Kidney epithelial cell (primary cell): ENCODE measurements at regions not wholly inside any gene's neighbourhood (a gene's known extent, or its start where the extent isn't known, plus 50 kb on each side); places are given as distances from the start of the nearest gene placed in this dataset.
"Not testable (repeated sequence)": the region's sequence is repeated elsewhere in the genome, so short reads cannot be mapped to it uniquely, and the experiment has no call there.

Experiments
- DNase-seq: peaks from one replicate; pipeline ENCODE4 v3.0.0-alpha.2; 2010; ENCODE audit warnings: low read depth
- H3K27me3 ChIP-seq: 2 replicates; pipeline ENCODE4 v1.6.0; 2011; ENCODE audit warnings: low read length; ENCODE audit not compliant: control insufficient read depth, insufficient read depth
- H3K36me3 ChIP-seq: 2 replicates; pipeline ENCODE4 v1.5.1; 2011; ENCODE audit warnings: low read length; ENCODE audit not compliant: control insufficient read depth, insufficient read depth
- H3K4me3 ChIP-seq: 2 replicates; pipeline ENCODE4 v1.5.1; 2011; ENCODE audit warnings: low read depth, mild to moderate bottlenecking, control low read depth, low read length
- TF ChIP-seq, protein P1 (sequence below): IDR thresholded peaks from 2 replicates; pipeline ENCODE4 v1.5.1; 2011; ENCODE audit warnings: mild to moderate bottlenecking, moderate library complexity, low read length, control low read depth, inconsistent platforms; ENCODE audit not compliant: insufficient read depth, poor library complexity, severe bottlenecking

DNA sequence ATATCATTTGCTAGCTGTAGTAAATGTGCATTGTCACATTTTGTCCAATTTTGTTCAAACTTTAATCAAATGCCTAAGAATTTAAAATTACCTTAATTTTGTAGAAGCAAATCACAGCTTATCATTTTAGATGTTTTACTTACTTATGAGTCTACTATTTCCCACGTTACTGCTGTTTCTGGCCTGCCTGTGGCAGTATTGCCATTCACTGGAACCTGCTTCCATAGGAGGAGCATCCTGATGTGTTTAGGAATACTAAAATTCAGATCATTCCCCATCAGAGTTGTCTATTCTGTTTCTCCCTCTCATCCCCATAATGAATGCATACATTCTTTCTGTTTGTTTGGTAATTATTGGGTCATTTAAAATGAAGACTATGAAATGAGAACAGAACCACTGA, 119.5 kb upstream of the SNRPN start:
- no peak for DNase-seq
- H3K4me3 ChIP-seq: no peak overlapping the region
- TF ChIP-seq, protein P1, sequence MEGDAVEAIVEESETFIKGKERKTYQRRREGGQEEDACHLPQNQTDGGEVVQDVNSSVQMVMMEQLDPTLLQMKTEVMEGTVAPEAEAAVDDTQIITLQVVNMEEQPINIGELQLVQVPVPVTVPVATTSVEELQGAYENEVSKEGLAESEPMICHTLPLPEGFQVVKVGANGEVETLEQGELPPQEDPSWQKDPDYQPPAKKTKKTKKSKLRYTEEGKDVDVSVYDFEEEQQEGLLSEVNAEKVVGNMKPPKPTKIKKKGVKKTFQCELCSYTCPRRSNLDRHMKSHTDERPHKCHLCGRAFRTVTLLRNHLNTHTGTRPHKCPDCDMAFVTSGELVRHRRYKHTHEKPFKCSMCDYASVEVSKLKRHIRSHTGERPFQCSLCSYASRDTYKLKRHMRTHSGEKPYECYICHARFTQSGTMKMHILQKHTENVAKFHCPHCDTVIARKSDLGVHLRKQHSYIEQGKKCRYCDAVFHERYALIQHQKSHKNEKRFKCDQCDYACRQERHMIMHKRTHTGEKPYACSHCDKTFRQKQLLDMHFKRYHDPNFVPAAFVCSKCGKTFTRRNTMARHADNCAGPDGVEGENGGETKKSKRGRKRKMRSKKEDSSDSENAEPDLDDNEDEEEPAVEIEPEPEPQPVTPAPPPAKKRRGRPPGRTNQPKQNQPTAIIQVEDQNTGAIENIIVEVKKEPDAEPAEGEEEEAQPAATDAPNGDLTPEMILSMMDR: no peak
- H3K36me3 ChIP-seq: no peaks in the 10 kb centered on the region
- H3K27me3 ChIP-seq: no peaks in the 10 kb centered on the region

DNA sequence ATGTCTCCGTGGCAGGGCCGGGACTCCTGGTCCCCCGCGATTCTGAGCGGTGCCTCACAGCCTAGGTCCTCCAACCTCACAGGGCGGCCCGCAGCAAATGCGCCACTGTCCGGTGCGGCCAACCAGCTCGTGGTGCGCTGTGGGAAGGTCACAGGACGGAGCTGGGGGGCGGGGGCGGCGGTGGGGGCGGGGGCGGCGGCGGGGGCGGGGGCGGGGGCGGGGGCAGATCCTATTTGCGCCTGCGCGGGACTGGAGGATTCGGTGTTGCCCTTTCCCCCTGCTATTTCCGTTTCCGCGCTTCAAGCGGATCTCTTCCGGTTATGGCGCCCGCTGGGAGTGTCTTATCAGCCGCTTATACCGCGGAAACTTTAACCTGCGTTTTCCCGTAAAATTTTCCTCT, 106.7 kb upstream of the SNRPN start:
- H3K4me3 ChIP-seq: peak overlapping the region; percentile 31
- DNase-seq: no peak
- TF ChIP-seq, protein P1: no peak
- no peaks in the 10 kb centered on the region for H3K36me3 ChIP-seq
- no peaks in the 10 kb centered on the region for H3K27me3 ChIP-seq

DNA sequence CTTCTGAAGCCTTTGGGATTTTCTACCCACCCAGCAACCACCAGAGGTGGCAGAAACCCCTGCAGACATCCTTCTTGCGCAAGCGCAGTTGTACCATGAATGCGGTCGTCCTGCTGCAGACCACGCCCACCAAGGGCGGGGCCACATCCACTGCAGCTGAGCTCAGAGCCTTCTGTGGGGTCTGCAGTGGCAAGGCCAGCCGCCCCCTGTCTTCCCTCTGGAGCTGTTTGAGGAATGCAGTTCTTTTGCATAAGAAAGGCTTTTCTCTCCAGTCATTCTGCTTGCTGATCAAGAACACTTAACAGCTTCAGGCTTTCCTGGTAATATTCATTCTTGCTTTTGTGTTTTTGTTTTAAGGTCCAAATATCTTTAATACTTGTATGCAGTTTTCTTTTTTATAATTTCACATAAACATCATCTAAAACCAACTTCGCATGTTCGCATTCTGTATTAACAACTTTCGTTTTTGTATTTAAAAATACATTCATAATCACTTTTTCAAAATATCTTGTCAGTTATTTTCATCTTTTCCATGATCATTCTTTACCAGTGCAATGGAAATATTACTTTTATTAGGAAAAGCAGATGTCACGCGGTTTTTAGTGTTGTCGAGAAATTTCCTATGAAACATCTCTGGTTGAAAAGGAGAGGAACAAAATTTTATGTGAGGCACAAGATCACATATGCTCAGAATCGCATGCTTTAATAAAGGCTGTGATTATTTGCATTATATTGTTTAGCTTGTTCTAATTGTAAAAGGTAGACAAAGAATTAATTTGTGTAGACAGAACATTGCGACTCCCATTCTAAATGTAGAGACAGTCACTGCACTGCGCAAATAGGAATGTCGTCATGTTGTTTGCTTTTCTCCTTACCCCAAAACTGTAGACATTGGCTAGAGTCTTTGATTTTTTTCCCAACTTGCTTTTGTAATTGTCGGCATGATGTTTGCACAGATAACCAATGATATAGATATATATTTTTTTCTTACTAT, 98.1 kb upstream of the SNRPN start:
- DNase-seq: no peak
- Histone ChIP-seq H3K4me3 (no peak overlapping the region), H3K27me3 (peaks cover 2% of the 10 kb centered on the region), H3K36me3 (no peaks in the 10 kb centered on the region)
- TF ChIP-seq, protein P1: no peak

DNA sequence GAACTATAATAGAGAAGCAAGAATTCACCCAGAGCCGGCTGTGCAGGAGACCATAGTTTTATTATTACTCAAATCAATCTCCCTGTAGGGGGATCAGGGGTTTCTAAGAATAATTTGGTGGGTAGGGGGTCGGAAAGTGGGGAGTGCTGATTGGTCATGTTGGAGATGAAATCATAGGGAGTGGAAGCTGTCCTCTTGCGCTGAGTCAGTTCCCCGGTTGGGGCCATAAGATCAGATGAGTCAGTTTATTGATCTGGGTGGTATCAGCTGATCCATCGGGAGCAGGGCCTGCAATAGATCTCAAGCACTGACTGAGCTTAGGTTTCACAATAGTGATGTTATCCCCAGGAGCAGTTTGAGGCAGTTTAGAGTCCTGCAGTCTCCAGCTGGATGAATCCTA, 97.0 kb upstream of the SNRPN start:
- H3K4me3 ChIP-seq: no peak overlapping the region
- DNase-seq: no peak

DNA sequence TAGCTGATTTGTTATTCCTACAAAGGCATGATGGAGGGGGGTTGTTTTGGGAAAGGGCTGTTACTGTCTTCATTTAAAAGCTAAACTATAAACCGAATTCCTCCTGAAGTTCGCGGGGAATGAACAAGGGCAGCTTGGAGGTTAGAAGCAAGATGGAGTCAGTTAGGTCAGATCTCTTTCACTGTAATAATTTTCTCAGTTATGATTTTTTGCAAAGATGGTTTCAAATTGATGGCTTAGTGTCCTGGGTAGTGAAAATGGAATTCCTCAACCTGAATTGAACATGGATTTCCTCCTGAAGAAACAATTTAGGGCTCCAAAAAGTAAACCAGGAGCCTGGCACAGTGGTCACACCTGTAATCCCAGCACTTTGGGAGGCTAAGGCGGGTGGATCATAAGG, 96.6 kb upstream of the SNRPN start:
- H3K4me3 ChIP-seq, DNase-seq, H3K36me3 ChIP-seq, H3K27me3 ChIP-seq: not testable (repeated sequence)

More for the DNA sequence above, 97.0 kb upstream of the SNRPN start:
- TF ChIP-seq, protein P1: no peak
- H3K36me3 ChIP-seq: no peaks in the 10 kb centered on the region
- peaks cover 2% of the 10 kb centered on the region for H3K27me3 ChIP-seq

DNA sequence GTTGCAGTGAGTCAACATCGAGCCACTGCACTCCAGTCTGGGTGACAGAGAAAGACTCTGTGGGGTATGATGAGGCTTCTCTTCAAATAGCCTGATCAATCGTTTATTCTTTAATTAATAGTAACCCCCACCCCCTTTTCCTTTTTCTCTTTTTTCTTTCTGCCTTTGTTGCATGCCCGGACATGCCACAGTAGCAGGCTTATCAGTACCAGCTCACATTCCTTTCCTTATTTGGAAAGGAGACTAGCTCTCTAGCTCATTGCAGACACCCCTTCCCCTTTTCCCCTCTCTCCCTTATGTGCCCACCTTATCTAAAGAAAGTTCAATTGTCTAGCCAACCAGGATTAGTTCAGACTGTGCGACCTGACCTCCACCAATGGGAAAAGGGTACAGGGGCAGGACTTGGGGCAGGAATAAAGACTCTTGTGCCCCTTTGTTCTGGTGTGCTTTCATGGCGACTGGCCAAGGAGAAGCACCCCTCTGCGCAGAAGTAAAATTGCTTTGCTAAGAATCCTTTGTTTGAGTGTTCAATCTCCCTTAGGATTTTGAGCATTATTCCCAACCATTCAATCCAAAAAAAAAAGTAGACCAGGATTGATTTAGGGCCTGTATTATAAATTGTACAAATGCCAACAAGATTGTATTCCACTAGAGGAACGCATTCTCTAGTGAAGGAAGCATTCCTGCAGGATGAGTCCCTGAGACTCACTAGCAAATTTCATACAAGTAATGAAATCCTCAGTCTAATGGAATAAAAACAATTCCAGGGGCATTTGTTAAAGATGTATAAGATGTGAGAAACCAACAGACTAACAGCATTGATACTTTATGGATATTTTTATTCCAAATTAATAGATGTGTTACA, 95.8 kb upstream of the SNRPN start:
- H3K36me3 ChIP-seq: no peaks in the 10 kb centered on the region
- DNase-seq: no peak
- H3K27me3 ChIP-seq: peaks cover 2% of the 10 kb centered on the region
- H3K4me3 ChIP-seq: no peak overlapping the region
- TF ChIP-seq, protein P1: no peak
